ENCODE measurements at regions not wholly inside any gene's neighbourhood (a gene's known extent, or its start where the extent isn't known, plus 50 kb on each side); places are given as distances from the start of the nearest gene placed in this dataset.

- no peak for TF ChIP-seq CTCF (conservative IDR thresholded peaks at IDR 0.05 in 1 of 2, IDR thresholded peaks at IDR 0.05 in 1 of 2; ENCODE audit: extremely low read depth in 1 of 2, insufficient read depth in 1 of 2, low read depth in 1 of 2, low read length in 2 of 2)
- TF ChIP-seq EZH2 (IDR thresholded peaks at IDR 0.05; ENCODE audit: borderline replicate concordance, low read length) = no peak
These were observed 178.7 kb upstream of the SGCD start for GRCh38 chr5:156148301-156148700.
